Gastrocnemius medialis (tissue), 4 donors: ENCODE measurements at regions not wholly inside any gene's neighbourhood (a gene's known extent, or its start where the extent isn't known, plus 50 kb on each side); places are given as distances from the start of the nearest gene placed in this dataset.

ENCODE experiments used
- POLR2A ChIP-seq, 2 donors: fragments of 450-650 bp; IDR thresholded peaks; one replicate each; pipeline ENCODE4 v1.6.1; 2017; ENCODE audit warnings: antibody characterized with exemption in 2 of 2, mild to moderate bottlenecking in 2 of 2, moderate library complexity in 2 of 2
- TF ChIP-seq, protein P1 (sequence below), 5 experiments: fragments of 450-650 bp in 3 of 5; fragments of 200-600 bp in 2 of 5; sonication (generic) in 2 of 5; IDR thresholded peaks in 4 of 5; conservative IDR thresholded peaks in 1 of 5; 1 replicate in 4 of 5; 2 replicates in 1 of 5; pipeline ENCODE4 v1.5.1; 2016 to 2019; ENCODE audit warnings: antibody characterized with exemption in 5 of 5, mild to moderate bottlenecking in 3 of 5, moderate library complexity in 3 of 5

DNA sequence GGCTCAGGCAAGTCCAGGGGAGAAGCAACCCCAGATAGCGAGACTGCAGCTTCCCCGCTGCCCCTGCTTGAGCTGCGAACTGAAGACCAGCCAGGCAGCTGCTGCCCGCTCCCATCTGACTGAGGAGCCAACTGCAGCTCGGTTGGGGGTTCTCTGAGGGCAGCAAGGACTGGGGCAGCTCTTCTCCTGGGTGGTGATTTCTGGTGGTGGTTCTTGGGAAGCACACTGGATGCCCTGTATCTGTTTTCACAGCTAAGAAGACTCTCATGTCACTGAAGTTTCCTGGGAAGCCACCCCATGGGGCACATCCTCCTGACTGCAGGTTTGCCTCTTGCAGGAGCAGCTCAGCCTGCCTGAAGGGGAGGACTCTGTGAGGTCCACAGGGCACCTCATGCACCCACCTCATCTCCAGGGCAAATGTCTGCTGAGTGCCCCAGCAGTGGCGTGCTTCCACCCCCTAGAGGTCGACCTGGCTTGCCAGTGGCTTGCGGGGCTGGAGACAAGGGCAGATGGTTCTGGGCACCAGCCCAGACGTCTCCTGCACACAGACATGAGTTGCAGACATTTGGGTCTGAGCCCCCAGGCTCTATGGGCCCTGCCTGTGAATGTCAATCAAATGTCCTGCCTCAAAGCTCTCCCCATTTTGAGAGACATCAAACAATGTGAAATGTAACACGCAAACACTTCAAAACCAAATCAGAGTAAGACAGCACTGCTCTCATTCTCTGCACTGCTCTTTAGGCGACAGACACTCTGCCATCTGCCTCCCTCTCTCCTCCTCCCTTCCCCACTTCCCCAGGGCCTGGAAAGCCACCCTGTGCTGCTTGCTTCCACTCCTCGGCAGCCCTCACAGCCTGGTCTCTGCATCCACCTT is 800.9 kb downstream of the BRD1 start:
- TF ChIP-seq POLR2A (IDR thresholded peaks at IDR 0.05) = no peak
- TF ChIP-seq, protein P1, sequence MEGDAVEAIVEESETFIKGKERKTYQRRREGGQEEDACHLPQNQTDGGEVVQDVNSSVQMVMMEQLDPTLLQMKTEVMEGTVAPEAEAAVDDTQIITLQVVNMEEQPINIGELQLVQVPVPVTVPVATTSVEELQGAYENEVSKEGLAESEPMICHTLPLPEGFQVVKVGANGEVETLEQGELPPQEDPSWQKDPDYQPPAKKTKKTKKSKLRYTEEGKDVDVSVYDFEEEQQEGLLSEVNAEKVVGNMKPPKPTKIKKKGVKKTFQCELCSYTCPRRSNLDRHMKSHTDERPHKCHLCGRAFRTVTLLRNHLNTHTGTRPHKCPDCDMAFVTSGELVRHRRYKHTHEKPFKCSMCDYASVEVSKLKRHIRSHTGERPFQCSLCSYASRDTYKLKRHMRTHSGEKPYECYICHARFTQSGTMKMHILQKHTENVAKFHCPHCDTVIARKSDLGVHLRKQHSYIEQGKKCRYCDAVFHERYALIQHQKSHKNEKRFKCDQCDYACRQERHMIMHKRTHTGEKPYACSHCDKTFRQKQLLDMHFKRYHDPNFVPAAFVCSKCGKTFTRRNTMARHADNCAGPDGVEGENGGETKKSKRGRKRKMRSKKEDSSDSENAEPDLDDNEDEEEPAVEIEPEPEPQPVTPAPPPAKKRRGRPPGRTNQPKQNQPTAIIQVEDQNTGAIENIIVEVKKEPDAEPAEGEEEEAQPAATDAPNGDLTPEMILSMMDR (IDR thresholded peaks at IDR 0.05 in 4 of 5, conservative IDR thresholded peaks at IDR 0.05 in 1 of 5) = no peak
